HG02943 (cell line): ENCODE measurements at regions not wholly inside any gene's neighbourhood (a gene's known extent, or its start where the extent isn't known, plus 50 kb on each side); places are given as distances from the start of the nearest gene placed in this dataset.

Experiments used
- ATAC-seq: cut with Tn5 transposase; IDR thresholded peaks from one replicate; pipeline ENCODE4 v1.9.1; 2021; ENCODE audit warnings: mild to moderate bottlenecking, low read depth, moderate library complexity; ENCODE audit not compliant: unreplicated experiment

DNA sequence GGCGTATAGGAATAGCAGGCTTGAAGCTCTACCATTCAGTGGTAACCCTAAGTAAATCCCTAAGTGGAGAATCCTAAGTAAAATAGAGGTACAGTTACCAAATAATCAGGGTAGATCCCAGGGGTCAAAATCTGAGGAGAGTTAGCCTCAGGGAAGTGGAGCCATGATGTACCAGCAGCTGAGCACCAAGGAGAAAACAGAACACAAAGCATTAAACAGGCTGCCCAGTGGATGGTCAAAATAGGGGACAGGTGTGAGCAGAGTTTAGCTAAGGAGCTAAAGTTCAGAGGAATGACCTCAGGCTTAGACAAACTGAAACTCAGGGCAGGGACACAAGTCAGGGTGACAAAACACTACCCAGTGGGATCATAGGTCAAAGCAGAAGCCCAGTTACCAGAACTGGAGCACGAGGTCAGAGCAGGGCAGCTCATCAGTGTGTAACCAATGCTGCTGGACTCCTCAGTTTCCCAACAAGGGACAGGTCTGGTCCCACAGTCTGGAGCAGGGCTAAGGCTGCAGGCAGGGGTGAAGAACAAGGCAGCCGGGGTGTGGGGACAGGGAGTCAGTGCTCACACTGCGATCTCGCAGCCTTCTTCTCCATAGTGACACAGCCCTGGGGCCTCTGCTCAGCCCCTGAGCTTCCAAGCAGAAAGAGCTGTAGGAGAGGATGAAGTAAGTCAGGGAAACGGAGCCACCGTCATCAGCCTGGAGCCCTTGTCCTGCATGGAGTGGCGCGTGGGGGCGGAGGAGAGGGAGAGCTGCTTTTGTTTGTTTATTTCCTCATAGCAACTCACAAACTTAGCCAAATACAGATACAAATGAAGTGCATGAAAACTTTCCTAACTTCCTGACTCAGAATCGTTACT is 264.0 kb downstream of the MREG start:
- no peak for ATAC-seq

GRCh38 chr2:215748446-215748845 is 264.9 kb downstream of the MREG start:
- ATAC-seq: no peak

- no peak for ATAC-seq
Measured at GRCh38 chr2:215746887-215747615, 266.3 kb downstream of the MREG start.

DNA sequence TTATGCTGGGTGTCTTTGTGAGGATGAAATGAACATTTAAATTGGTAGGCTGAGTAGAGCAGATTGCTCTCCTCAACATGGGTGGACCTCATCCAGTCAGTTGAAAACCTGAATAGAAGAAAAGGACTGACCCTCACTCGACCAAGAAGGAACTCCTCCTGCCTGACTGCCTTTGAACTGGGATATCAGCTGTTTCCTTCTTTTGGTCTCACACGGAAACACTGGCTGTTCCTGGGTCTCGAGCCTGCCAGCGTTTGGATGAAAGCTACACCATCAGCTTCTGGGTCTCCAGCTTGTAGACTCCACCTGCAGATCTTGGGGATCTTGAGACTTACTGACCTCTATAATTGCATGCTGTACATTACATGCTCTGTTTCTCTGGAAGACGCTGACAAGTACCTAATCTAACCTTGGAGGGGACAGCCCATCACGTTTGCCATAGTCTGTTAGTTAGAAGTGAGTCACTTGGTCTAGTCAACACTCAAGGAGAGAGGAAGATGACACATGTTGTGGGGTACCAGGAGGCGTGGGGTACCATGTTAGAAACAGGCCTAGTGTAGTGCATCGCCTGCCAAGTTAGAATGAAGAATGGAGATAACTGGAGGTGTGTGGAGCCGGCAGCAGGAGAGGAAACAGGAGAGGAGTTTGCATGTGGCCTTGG is 267.0 kb downstream of the MREG start:
- no peak for ATAC-seq

- no peak for ATAC-seq
Measured at GRCh38 chr2:215745331-215745730, 268.0 kb downstream of the MREG start.

DNA sequence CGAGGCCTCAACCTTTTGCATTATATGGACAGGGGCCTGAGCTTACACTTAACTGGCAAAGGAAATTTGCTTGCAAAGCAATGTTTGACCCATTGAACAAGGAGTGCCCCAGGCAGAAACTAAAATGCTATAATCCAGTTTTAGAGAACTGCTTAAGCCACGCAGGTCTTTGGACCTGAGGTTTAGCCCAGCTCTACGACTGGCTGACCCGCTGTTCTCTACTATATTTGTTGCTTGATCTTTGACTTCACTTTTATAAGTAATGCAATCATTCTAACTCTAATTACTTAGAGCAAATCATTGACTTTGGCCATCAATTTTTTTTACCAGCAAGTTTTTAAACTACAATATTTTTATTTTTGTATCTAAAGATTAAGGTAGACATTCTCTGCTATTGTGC is 268.8 kb downstream of the MREG start:
- no peak for ATAC-seq

- ATAC-seq: no peak
Measured at GRCh38 chr2:215743066-215743465, 270.3 kb downstream of the MREG start.

DNA sequence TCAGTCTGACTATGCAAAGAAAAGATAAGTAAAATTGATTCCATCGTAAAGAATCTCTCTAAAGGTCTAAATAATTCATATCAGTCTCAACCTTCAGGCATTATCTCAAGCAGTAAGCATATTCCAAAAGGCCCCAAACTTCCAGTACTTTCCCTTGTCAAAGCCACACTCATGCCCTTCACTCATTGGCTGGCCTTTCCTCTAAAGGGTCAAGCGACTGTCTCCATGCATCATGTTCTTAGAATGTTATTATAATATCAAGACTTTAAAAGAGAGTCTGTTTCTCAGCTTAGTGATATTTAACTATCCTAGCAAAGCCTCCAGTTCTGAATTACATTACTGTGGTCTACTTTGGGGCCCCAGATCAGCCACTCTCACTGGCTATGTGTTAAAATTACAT is 271.3 kb downstream of the MREG start:
- ATAC-seq: no peak

DNA sequence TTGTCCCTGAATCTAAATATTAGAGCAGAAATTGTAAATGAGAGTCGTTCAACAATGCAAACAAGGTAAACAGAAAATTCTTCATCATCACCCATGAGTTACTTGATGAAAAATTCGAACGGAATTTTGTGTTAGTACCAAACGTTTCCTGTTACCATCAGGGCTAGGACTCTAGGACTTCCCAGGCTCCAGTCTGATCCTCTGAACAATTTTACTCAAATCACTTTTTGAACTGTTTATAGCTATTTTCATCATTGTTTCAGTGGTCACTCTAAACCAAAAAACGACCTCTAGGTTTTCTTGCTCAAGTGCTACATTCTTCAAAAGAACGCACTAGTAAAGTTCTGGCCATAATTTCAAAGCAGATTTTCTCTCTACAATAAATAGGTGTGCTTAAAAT is 273.3 kb downstream of the MREG start:
- ATAC-seq: no peak

DNA sequence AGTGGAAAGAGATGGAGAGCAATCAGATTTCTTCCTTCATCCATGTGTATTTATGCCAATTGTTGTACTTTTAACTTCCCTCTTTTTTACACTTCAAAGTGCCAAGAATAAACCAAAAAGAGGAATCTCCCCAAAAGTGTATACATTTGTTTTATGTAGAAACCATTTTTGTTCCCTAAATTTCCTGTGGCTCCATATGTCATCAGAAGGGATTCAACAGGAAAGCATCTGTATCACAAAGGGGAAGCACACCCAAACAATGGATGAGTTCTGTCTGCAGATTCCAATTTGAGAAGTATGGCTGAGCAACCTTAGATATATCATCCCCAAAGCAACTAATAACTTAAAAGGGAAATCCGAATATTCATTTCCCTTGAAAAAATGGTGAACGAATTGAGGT is 275.0 kb downstream of the MREG start:
- ATAC-seq: no peak

DNA sequence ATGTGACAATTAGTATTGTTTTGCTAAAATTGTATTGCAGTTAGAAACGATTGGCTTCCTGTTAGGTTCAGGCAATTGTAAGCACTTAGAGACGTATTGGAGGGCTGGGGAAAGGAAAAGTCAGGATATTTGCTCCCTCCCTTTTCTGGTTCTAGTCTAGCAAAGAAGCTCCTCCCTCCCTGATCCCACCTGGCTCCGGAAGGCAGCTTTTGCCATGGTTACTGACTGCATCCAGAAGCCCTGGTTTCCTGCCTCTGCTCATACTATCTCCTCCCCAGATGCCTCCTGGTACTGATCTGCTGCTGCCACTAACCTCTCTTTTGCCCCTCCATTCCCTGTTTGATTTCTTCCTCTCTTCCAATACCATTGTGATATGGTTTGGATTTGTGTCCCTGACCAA is 275.9 kb downstream of the MREG start:
- ATAC-seq: no peak

- ATAC-seq: no peak
Measured at GRCh38 chr2:215736653-215737290, 276.6 kb downstream of the MREG start.

- ATAC-seq: no peak
Measured at GRCh38 chr2:215731108-215731658, 282.2 kb downstream of the MREG start.

GRCh38 chr2:215729985-215730620 is 283.2 kb downstream of the MREG start:
- no peak for ATAC-seq

GRCh38 chr2:215728504-215729065 is 284.8 kb downstream of the MREG start:
- ATAC-seq: no peak

GRCh38 chr2:215727507-215728503 is 285.5 kb downstream of the MREG start:
- ATAC-seq: no peak

- ATAC-seq: no peak
Measured at GRCh38 chr2:215726070-215726469, 287.3 kb downstream of the MREG start.

GRCh38 chr2:215724146-215724545 is 288.3 kb upstream of the FN1 start:
- no peak for ATAC-seq

DNA sequence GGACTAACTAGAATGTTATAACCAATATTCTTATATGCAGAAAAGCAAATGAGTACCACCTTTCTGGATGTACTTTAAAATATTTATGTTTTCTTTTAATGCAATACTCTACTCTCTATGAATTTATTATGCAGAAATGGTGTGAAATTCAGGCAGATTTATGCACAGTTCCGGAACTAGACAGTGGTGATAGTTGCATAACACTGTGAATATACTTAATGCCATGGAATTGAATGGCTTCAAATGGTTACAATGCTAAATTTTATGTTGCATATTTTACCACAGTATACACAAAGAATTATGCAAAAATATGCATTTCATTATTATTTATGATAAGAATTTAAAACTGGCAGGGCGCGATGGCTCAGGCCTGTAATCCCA is 287.8 kb upstream of the FN1 start:
- no peak for ATAC-seq
